GM18508 (cell line): ENCODE measurements at regions not wholly inside any gene's neighbourhood (a gene's known extent, or its start where the extent isn't known, plus 50 kb on each side); places are given as distances from the start of the nearest gene placed in this dataset.

Experiments
- ATAC-seq: cut with Tn5 transposase; IDR thresholded peaks from one replicate; pipeline ENCODE4 v1.9.1; 2021; ENCODE audit warnings: moderate number of reproducible peaks; ENCODE audit not compliant: insufficient read depth, unreplicated experiment

DNA sequence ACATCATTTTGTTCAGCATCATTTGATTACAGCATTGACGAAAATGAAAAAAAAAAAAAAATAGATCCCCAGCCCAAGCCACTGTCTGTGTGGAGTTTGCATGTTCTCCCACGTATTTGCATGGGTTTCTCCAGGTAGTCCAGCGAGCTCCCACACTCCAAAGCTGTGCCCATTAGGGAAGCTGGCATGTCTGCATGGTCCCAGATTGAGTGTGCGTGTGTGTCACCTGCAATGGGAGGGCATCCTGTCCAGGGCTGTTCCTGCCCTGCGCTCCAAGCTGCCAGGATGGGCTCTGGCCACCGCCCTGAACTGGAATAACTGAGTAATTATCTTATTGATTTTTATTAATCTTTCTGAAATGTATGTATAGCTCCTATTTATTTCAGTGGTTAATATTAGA, 88.6 kb downstream of the KLF12 start:
- ATAC-seq: no peak

- no peak for ATAC-seq
Measured at GRCh38 chr13:74043237-74043636, 91.0 kb downstream of the KLF12 start.

GRCh38 chr13:74040200-74040599, 94.0 kb downstream of the KLF12 start:
- no peak for ATAC-seq

GRCh38 chr13:74039667-74040066, 94.5 kb downstream of the KLF12 start:
- no peak for ATAC-seq

DNA sequence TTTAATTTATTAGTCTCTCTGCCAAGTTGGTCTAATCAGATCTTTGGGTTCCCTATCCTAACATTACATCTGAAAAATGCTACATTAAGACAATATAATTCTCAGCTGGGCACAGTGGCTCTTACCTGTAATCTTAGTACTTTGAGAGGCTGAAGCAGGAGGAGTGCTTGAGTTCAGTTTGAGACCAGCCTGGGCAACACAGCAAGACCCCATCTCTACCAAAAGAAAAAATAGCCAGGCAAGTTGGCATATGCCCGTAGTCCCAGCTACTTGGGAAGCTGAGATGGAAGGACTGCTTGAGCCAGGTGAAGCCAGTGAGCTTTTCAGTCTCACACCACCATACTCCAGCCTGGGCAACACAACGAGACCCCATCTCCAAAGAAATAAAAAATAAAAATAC, 95.0 kb downstream of the KLF12 start:
- ATAC-seq: no peak

DNA sequence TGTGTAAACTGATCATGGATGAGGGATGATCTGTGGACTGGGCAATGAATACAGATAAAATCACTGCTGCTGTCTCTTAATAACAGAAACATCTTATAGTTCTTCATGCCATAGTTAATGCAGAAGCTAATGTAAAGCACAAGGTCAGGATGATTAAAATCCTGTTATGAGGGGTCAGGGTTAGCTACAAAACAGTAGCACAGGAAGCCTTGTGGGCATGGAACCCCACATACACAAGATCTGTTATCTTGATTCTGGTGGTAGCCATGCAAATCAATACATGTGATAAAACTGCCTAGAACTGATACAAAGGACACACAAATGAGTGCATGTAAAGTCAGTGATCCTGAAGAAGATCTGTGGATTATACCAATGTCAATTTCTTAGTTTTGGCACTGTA, 96.4 kb downstream of the KLF12 start:
- ATAC-seq: no peak

- ATAC-seq: no peak
Measured at GRCh38 chr13:74036373-74036772, 97.8 kb downstream of the KLF12 start.

DNA sequence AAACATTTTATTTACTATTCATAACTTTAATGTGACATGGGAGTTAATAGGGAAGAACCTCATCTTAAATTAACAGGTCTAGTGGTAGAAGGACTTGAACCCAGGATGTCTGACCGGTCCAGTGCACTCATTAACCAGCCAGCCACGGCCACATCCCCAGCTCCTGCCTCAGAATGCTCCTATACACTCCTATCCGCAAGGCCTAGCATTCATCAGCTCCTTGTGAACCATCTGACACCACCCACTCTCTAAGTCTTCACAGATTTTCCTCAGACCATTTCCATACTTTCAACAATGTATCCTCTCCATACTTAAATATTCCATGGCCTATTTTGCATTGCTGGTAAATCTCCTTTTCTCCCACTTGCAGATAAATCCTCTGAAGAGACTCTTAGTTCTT, 98.3 kb downstream of the KLF12 start:
- ATAC-seq: no peak

DNA sequence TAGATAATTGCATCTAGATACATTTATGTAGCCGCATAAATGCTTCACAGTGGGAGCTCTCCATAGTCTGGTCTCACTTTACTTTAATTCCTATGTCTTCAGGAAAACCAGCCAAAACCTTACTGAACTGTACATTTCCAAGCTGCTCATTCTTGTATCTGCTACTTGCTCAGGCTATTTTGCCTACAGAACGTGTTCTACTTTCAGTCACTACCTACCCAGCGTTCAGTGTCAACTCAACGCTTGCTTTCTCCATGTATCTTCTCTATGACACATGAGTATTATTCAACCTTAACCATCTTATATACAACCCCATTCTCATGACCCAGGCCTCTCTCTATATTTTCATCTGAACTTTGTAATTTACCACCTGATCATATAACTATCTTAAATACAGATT, 101.9 kb downstream of the KLF12 start:
- ATAC-seq: no peak

DNA sequence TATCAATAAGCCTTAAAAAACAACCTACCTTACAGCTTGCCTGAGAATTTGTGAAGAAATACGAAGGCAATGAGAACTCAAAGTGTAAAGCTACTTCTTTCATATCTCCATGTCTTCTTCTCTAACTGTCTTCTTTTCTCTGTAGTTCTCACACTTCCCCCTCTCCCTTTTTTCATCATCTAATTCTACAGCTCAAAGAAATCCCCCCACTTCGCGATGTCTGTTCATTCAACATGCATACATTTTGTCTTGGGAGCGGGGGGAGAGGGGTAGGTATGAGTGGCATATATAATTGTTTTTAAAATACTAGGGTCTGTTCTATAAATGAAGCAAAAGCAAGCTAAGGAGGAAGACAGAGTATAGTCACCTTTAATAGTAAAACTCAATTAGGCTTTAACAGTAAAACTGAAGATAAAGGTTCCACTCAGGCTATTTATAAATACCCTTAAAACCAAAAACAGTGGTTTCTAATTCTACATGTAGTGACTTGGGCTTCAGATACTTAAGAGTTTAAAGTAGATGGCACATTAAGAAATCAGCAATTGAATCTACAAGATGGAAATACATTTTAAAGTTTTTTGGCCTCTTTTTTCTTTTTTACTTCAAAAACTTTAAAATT, 106.9 kb downstream of the KLF12 start:
- peak; percentile 37 for ATAC-seq

DNA sequence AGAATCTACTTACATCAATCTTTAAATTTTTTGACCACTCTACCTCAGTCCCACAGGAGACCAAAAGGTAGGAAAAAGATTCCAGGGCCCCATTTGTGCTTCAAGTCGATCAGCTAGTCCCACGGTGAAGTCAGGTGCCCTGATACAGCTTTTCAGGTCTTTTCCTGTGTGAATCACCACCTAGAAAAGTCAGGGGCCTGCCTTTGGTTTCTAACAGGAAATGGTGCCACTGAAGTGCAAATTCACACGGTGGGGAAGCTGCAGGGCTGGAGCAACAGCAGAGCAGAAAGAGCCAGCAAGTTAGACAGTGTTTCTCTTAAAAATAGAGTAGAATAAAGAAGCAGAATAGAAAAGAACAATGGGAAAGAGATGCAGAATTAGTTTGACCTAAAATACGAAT, 107.5 kb downstream of the KLF12 start:
- ATAC-seq: peak; percentile 75

DNA sequence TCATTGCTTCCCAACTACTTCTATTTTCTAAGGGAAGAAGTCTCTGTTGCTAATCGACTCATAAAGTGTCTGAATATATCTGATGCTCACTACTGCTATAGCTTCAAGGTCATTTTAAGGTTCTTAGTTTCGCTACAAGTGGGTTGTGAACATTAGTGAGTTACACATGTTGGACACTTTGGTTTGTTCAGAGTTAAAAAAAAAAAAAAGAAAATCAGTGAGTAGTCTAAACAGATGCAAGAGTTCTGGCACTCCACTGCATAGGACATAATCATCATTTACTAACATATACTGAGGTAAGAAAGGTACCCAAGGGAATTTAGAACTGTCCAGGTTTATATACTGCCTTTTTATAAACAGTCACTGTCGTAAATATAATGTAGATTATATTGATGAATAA, 108.8 kb downstream of the KLF12 start:
- no peak for ATAC-seq

DNA sequence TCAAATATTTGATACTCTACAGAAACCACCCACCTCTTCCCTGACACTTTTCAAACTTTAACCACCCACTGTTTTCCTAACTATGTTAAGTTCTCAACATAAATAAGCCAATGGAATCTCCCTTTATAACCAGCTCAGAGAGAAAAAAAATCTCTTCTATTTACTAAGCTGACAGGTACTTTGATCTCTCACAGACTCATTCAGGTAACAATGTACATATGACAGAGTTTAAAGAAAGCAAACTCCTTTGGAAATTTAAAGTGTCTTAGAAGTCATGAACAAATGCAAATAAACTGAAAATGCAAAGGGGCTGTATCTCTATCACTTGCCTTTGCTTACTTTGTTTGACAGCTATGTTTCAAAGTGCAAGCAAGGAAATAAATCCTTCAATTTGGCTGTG, 109.3 kb downstream of the KLF12 start:
- ATAC-seq: no peak

GRCh38 chr13:74024314-74024713, 109.9 kb downstream of the KLF12 start:
- no peak for ATAC-seq

DNA sequence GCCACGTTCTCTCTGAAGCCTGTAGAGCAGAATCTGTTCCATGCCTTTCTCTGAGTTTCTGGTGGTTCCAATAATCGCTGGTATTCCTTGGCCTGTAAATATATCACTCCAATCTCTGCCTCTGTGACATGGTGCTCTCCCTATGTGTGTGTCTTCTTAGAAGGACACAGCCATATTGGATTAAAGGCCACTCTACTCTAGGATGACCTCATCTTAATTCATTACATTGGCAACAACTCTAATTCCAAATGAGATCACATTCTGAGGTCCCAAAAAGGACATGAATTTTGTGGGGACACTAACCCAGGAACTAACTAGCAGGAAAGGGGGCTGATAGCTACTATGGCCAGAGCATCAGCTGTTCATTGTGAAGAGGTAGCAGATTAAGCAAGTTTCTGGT, 110.7 kb downstream of the KLF12 start:
- ATAC-seq: no peak

- no peak for ATAC-seq
Measured at GRCh38 chr13:74021505-74021904, 112.7 kb downstream of the KLF12 start.

GRCh38 chr13:74018062-74018431, 116.2 kb downstream of the KLF12 start:
- ATAC-seq: no peak

GRCh38 chr13:74017301-74018061, 116.7 kb downstream of the KLF12 start:
- ATAC-seq: peak; percentile 95

- no peak for ATAC-seq
Measured at GRCh38 chr13:74015137-74015536, 119.1 kb downstream of the KLF12 start.

GRCh38 chr13:74009100-74009668, 125.0 kb downstream of the KLF12 start:
- no peak for ATAC-seq

GRCh38 chr13:74006666-74007065, 127.5 kb downstream of the KLF12 start:
- no peak for ATAC-seq
